Gastrocnemius medialis (tissue), 4 donors: ENCODE measurements at regions not wholly inside any gene's neighbourhood (a gene's known extent, or its start where the extent isn't known, plus 50 kb on each side); places are given as distances from the start of the nearest gene placed in this dataset.
A peak's percentile ranks its signal among the peaks of the same experiment; 100 is the strongest.

ENCODE experiments used
- ATAC-seq, 2 donors: fragments of 150-250 bp; one replicate each; pipeline ENCODE4 v1.9.1; 2016
- DNase-seq, 2 donors: peaks; one replicate each; pipeline ENCODE4 v3.0.0-alpha.2; 2019
- H3K27ac ChIP-seq, 4 donors: fragments of 200-600 bp; sonication (generic); 1 replicate in 1 of 4; 2 replicates in 3 of 4; pipeline ENCODE4 v1.5.1; 2016 to 2018; ENCODE audit warnings: mild to moderate bottlenecking in 2 of 4, moderate library complexity in 1 of 4
- H3K27me3 ChIP-seq, 3 donors: fragments of 200-600 bp; sonication (generic) in 2 of 3; 1 replicate in 1 of 3; 2 replicates in 2 of 3; pipeline versions ENCODE4 v1.5.1 to v1.6.0; 2016 to 2019; ENCODE audit warnings: mild to moderate bottlenecking in 1 of 3, moderate library complexity in 1 of 3
- H3K36me3 ChIP-seq, 2 donors: fragments of 200-600 bp; sonication (generic) in 1 of 2; one replicate each; pipeline ENCODE4 v1.5.1; 2017 to 2018
- H3K4me1 ChIP-seq, 2 donors: fragments of 200-600 bp; sonication (generic) in 1 of 2; one replicate each; pipeline ENCODE4 v1.5.1; 2016 to 2017; ENCODE audit warnings: mild to moderate bottlenecking in 2 of 2
- H3K4me3 ChIP-seq, 4 donors: fragments of 200-600 bp; sonication (generic) in 3 of 4; 1 replicate in 1 of 4; 2 replicates in 3 of 4; pipeline ENCODE4 v1.5.1; 2016 to 2019; ENCODE audit warnings: mild to moderate bottlenecking in 2 of 4
- H3K9me3 ChIP-seq, 3 donors: fragments of 200-600 bp; sonication (generic) in 2 of 3; 1 replicate in 1 of 3; 2 replicates in 2 of 3; pipeline ENCODE4 v1.5.1; 2016 to 2019
- POLR2A ChIP-seq, 2 donors: fragments of 450-650 bp; IDR thresholded peaks; one replicate each; pipeline ENCODE4 v1.6.1; 2017; ENCODE audit warnings: antibody characterized with exemption in 2 of 2, mild to moderate bottlenecking in 2 of 2, moderate library complexity in 2 of 2
- in situ Hi-C, 4 donors: fragments of 200-750 bp; cut with MboI; loops; one replicate each; pipeline versions ENCODE4 v1.15.0 to v1.8.0; 2017; ENCODE audit warnings: low sequenced_read_pairs in 4 of 4
- intact Hi-C: fragments of 100-400 bp; cut with DNase I; formaldehyde crosslinking; loops from one replicate; pipeline ENCODE4 v1.15.1; 2023; ENCODE audit warnings: low total_unique reads
- TF ChIP-seq, protein P1 (sequence below), 5 experiments: fragments of 450-650 bp in 3 of 5; fragments of 200-600 bp in 2 of 5; sonication (generic) in 2 of 5; IDR thresholded peaks in 4 of 5; conservative IDR thresholded peaks in 1 of 5; 1 replicate in 4 of 5; 2 replicates in 1 of 5; pipeline ENCODE4 v1.5.1; 2016 to 2019; ENCODE audit warnings: antibody characterized with exemption in 5 of 5, mild to moderate bottlenecking in 3 of 5, moderate library complexity in 3 of 5

- TF ChIP-seq, protein P1, sequence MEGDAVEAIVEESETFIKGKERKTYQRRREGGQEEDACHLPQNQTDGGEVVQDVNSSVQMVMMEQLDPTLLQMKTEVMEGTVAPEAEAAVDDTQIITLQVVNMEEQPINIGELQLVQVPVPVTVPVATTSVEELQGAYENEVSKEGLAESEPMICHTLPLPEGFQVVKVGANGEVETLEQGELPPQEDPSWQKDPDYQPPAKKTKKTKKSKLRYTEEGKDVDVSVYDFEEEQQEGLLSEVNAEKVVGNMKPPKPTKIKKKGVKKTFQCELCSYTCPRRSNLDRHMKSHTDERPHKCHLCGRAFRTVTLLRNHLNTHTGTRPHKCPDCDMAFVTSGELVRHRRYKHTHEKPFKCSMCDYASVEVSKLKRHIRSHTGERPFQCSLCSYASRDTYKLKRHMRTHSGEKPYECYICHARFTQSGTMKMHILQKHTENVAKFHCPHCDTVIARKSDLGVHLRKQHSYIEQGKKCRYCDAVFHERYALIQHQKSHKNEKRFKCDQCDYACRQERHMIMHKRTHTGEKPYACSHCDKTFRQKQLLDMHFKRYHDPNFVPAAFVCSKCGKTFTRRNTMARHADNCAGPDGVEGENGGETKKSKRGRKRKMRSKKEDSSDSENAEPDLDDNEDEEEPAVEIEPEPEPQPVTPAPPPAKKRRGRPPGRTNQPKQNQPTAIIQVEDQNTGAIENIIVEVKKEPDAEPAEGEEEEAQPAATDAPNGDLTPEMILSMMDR (IDR thresholded peaks at IDR 0.05 in 4 of 5, conservative IDR thresholded peaks at IDR 0.05 in 1 of 5), result no peak
- no peak for TF ChIP-seq POLR2A (IDR thresholded peaks at IDR 0.05)
- Histone ChIP-seq H3K27ac (no peak overlapping the region), H3K9me3 (no peaks in the 10 kb centered on the region), H3K4me3 (no peak overlapping the region), H3K4me1 (no peaks in the 10 kb centered on the region), H3K27me3 (peaks cover 0 to 11% (median 10%) of the 10 kb centered on the region in 3 donors), H3K36me3 (no peaks in the 10 kb centered on the region)
- ATAC-seq, result no peak
- intact Hi-C loops (no loop called here), in situ Hi-C loops (no loop called here)
- no peak for DNase-seq
These were observed 139.9 kb upstream of the IRX3 start for GRCh38 chr16:54426553-54426849.

- ATAC-seq, result peak in 1 of 2 donors; percentile 27
These were observed 139.3 kb upstream of the IRX3 start for GRCh38 chr16:54425681-54426552.

GRCh38 chr16:54425068-54425467, 138.5 kb upstream of the IRX3 start:
- no peaks in the 10 kb centered on the region for H3K9me3 ChIP-seq
- H3K36me3 ChIP-seq, result no peaks in the 10 kb centered on the region
- ATAC-seq (no peak), DNase-seq (no peak)
- no peak overlapping the region for H3K4me3 ChIP-seq
- in situ Hi-C loops, result no loop called here
- no peaks in the 10 kb centered on the region for H3K4me1 ChIP-seq
- H3K27me3 ChIP-seq, result peaks cover 0 to 6% (median 4%) of the 10 kb centered on the region in 3 donors
- intact Hi-C loops, result no loop called here
- TF ChIP-seq POLR2A (IDR thresholded peaks at IDR 0.05), result no peak
- TF ChIP-seq, protein P1 (IDR thresholded peaks at IDR 0.05 in 4 of 5, conservative IDR thresholded peaks at IDR 0.05 in 1 of 5), result no peak
- H3K27ac ChIP-seq, result no peak overlapping the region

More at GRCh38 chr16:54425681-54426552, 139.3 kb upstream of the IRX3 start:
- Histone ChIP-seq H3K27ac (no peak overlapping the region), H3K27me3 (peaks cover 0 to 10% (median 9%) of the 10 kb centered on the region in 3 donors), H3K9me3 (no peaks in the 10 kb centered on the region), H3K36me3 (no peaks in the 10 kb centered on the region), H3K4me1 (no peaks in the 10 kb centered on the region), H3K4me3 (no peak overlapping the region)
- DNase-seq, result no peak
- intact Hi-C loops (no loop called here), in situ Hi-C loops (no loop called here)
- TF ChIP-seq, protein P1 (IDR thresholded peaks at IDR 0.05 in 4 of 5, conservative IDR thresholded peaks at IDR 0.05 in 1 of 5), result no peak
- TF ChIP-seq POLR2A (IDR thresholded peaks at IDR 0.05), result no peak

DNA sequence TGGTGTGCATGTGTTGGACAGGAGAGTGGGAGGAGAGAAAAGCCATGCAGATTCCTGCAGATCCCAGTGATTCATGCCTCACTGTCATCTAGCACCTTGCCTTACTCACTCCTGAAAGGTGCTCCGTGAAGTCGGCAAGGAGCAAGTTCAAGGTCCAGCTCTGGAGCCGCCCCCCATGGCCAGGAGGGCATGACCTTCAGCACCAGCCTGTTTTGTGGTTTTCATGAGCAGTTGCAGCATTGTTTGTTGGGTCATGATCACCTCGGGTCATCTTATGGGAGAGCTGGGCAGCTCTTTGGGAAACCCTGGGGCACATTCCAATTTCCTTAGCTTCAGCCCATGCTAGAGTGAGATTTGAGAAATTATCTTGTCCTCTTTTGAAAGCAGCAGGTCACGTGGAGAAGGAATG, 137.5 kb upstream of the IRX3 start:
- TF ChIP-seq, protein P1 (IDR thresholded peaks at IDR 0.05 in 4 of 5, conservative IDR thresholded peaks at IDR 0.05 in 1 of 5), result no peak
- no peak for TF ChIP-seq POLR2A (IDR thresholded peaks at IDR 0.05)
- ATAC-seq, result no peak
- no peak for DNase-seq
- H3K4me1 ChIP-seq, result no peaks in the 10 kb centered on the region
- H3K27me3 ChIP-seq, result peaks cover 0 to under 1% (median 0%) of the 10 kb centered on the region in 3 donors
- no peaks in the 10 kb centered on the region for H3K36me3 ChIP-seq
- H3K9me3 ChIP-seq, result no peaks in the 10 kb centered on the region
- in situ Hi-C loops (no loop called here), intact Hi-C loops (no loop called here)
- no peak overlapping the region for H3K4me3 ChIP-seq
- no peak overlapping the region for H3K27ac ChIP-seq
